BJ (cell line): ENCODE measurements at regions not wholly inside any gene's neighbourhood (a gene's known extent, or its start where the extent isn't known, plus 50 kb on each side); places are given as distances from the start of the nearest gene placed in this dataset.

Experiments
- CTCF ChIA-PET: fragments of 350-600 bp; formaldehyde crosslinking; extraction: SDS; loops from one replicate; lab custom pipeline; 2021; ENCODE audit warnings: antibody characterized with exemption, inconsistent platforms; lab: Yijun Ruan, JAX
- POLR2A ChIA-PET: fragments of 300-600 bp; sonication (Branson Sonifier 250); formaldehyde crosslinking; extraction: SDS; loops from one replicate; lab custom pipeline; 2021; ENCODE audit warnings: antibody characterized with exemption; lab: Charles Lee
- DNase-seq: peaks from one replicate; pipeline ENCODE4 v3.0.0-alpha.2; 2011; ENCODE audit warnings: low read depth
- H3K27me3 ChIP-seq: 2 replicates; pipeline ENCODE4 v1.6.0; 2011; ENCODE audit warnings: low read length; ENCODE audit not compliant: control insufficient read depth, insufficient read depth
- H3K36me3 ChIP-seq: 2 replicates; pipeline ENCODE4 v1.5.1; 2011; ENCODE audit warnings: low read length; ENCODE audit not compliant: control insufficient read depth, insufficient read depth
- H3K4me3 ChIP-seq: 2 replicates; pipeline ENCODE4 v1.5.1; 2011; ENCODE audit warnings: low read depth, mild to moderate bottlenecking, control low read depth, low read length
- TF ChIP-seq, protein P1 (sequence below): IDR thresholded peaks from 2 replicates; pipeline ENCODE4 v1.5.1; 2011; ENCODE audit warnings: low read depth, mild to moderate bottlenecking, control low read depth, inconsistent platforms, low read length, moderate library complexity; ENCODE audit not compliant: insufficient read depth

DNA sequence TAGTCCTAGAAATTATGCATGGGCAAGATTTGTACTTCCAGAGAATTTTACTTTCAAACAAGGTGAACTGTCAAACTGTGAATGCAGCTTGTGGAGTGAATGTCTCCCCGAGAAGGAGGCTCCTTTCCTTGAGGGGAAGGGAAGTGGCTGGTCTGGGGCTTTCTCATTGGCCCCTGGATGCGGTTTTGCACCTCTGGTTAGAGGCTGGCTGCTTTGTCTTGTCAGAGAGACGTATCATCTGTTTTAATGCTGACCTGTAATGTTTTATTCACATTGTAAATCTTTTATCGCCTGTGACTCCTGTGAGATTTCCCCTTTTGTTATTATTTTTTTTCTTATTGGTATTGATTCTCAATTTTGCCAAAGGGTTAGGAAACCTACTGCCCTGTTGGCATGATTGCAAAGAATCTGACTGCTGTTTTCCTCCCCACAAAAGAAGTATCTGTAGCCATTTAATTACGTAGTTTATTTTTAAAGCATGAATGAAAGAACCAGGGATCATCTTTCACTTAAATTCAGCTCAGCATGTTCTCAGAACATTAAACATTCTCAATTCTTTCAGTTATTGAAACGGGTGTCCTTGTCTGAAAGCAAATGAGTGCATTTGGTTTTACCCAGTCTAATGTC lies 238.3 kb upstream of the NFE2L3 start:
- POLR2A ChIA-PET: no interaction called here
- TF ChIP-seq, protein P1, sequence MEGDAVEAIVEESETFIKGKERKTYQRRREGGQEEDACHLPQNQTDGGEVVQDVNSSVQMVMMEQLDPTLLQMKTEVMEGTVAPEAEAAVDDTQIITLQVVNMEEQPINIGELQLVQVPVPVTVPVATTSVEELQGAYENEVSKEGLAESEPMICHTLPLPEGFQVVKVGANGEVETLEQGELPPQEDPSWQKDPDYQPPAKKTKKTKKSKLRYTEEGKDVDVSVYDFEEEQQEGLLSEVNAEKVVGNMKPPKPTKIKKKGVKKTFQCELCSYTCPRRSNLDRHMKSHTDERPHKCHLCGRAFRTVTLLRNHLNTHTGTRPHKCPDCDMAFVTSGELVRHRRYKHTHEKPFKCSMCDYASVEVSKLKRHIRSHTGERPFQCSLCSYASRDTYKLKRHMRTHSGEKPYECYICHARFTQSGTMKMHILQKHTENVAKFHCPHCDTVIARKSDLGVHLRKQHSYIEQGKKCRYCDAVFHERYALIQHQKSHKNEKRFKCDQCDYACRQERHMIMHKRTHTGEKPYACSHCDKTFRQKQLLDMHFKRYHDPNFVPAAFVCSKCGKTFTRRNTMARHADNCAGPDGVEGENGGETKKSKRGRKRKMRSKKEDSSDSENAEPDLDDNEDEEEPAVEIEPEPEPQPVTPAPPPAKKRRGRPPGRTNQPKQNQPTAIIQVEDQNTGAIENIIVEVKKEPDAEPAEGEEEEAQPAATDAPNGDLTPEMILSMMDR: no peak
- no peaks in the 10 kb centered on the region for H3K27me3 ChIP-seq
- CTCF ChIA-PET: no interaction called here
- H3K4me3 ChIP-seq: no peak overlapping the region
- DNase-seq: no peak
- H3K36me3 ChIP-seq: no peaks in the 10 kb centered on the region

DNA sequence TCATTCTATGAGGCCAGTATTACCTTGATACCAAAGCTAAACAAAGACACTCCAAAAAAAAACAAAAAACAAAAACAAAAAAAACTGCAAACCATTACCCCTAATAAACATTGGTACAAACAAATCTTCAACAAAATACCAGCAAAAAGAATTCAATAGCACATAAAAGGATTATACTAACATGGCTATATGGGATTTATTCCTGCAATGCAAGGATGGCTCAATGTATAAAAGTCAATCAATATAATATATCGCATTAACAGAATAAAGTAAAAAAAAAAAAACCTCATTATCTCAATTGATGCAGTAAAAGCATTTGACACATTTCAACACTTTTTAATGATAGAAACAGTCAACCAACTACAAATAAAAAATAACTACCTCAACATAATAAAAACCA lies 233.3 kb upstream of the NFE2L3 start:
- no peak overlapping the region for H3K4me3 ChIP-seq
- ChIA-PET POLR2A (no interaction called here), CTCF (no interaction called here)
- no peaks in the 10 kb centered on the region for H3K36me3 ChIP-seq
- no peak for DNase-seq
- H3K27me3 ChIP-seq: no peaks in the 10 kb centered on the region
- TF ChIP-seq, protein P1: no peak

GRCh38 chr7:25922296-25922695 lies 229.7 kb upstream of the NFE2L3 start:
- POLR2A ChIA-PET: no interaction called here
- TF ChIP-seq, protein P1: no peak
- CTCF ChIA-PET: no interaction called here
- no peak for DNase-seq
- Histone ChIP-seq H3K27me3 (no peaks in the 10 kb centered on the region), H3K4me3 (no peak overlapping the region), H3K36me3 (no peaks in the 10 kb centered on the region)

- TF ChIP-seq, protein P1: no peak
- POLR2A ChIA-PET: no interaction called here
- no peak for DNase-seq
- Histone ChIP-seq H3K27me3 (no peaks in the 10 kb centered on the region), H3K4me3 (no peak overlapping the region), H3K36me3 (no peaks in the 10 kb centered on the region)
- CTCF ChIA-PET: no interaction called here
Observed at GRCh38 chr7:25923741-25924460, 228.1 kb upstream of the NFE2L3 start.

DNA sequence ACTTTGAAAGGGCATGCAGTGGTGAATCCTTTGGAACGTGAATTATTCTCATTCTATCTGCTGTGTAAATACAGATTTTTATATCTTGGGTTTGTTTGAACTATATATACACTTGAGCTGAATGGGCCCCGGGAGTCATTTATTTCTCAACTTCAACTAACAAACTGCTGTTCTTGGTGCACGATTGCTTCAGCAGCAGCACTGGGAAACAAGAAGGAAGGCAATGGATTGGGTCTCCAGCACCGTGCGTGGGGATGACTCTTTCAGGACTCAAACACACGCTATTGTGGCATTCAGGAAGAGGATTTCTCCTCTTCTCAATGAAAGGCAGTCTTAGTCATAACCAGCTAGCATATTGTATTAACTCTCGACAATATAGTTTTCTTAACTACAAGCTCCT lies 226.0 kb upstream of the NFE2L3 start:
- Histone ChIP-seq H3K4me3 (no peak overlapping the region), H3K27me3 (no peaks in the 10 kb centered on the region), H3K36me3 (no peaks in the 10 kb centered on the region)
- CTCF ChIA-PET: no interaction called here
- no peak for DNase-seq
- TF ChIP-seq, protein P1: no peak
- POLR2A ChIA-PET: no interaction called here
